DOHH2 (cell line): ENCODE measurements at regions not wholly inside any gene's neighbourhood (a gene's known extent, or its start where the extent isn't known, plus 50 kb on each side); places are given as distances from the start of the nearest gene placed in this dataset.
"Not testable (repeated sequence)": the region's sequence is repeated elsewhere in the genome, so short reads cannot be mapped to it uniquely, and the experiment has no call there.

Experiments used
- H3F3A ChIP-seq: fragments of 200-600 bp; sonication (generic), shearing (Covaris generic); 2 replicates; pipeline ENCODE4 v1.6.0; 2016; ENCODE audit warnings: antibody characterized with exemption, mild to moderate bottlenecking; ENCODE audit not compliant: control insufficient read depth, insufficient read depth
- H3K27ac ChIP-seq: fragments of 200-600 bp; sonication (generic); 2 replicates; pipeline ENCODE4 v1.5.1; 2014; ENCODE audit warnings: low read depth, mild to moderate bottlenecking, low read length, moderate library complexity
- H3K27me3 ChIP-seq: fragments of 200-600 bp; sonication (generic); 2 replicates; pipeline ENCODE4 v1.6.1; 2014; ENCODE audit warnings: mild to moderate bottlenecking, low read length, mixed read lengths; ENCODE audit not compliant: control insufficient read depth
- H3K36me3 ChIP-seq: fragments of 200-600 bp; sonication (generic); 2 replicates; pipeline ENCODE4 v1.6.1; 2014; ENCODE audit warnings: mild to moderate bottlenecking, low read length, moderate library complexity, mixed read lengths; ENCODE audit not compliant: control insufficient read depth
- H3K4me1 ChIP-seq: fragments of 200-600 bp; sonication (generic); 2 replicates; pipeline ENCODE4 v1.6.1; 2014; ENCODE audit warnings: mild to moderate bottlenecking, low read length, mixed read lengths; ENCODE audit not compliant: control insufficient read depth
- H3K4me2 ChIP-seq: fragments of 200-600 bp; sonication (generic); 2 replicates; pipeline ENCODE4 v1.6.0; 2014; ENCODE audit warnings: mild to moderate bottlenecking, low read length, moderate library complexity
- H3K4me3 ChIP-seq: fragments of 200-600 bp; sonication (generic); 2 replicates; pipeline ENCODE4 v1.5.1; 2014; ENCODE audit warnings: mild to moderate bottlenecking, low read length, mixed read lengths
- H3K79me2 ChIP-seq: fragments of 200-600 bp; sonication (generic); 2 replicates; pipeline ENCODE4 v1.6.1; 2014; ENCODE audit warnings: mild to moderate bottlenecking, low read length, mixed read lengths; ENCODE audit not compliant: control insufficient read depth
- H3K9me2 ChIP-seq: fragments of 200-600 bp; sonication (generic); replicated peaks from 2 replicates; pipeline ENCODE4 v1.6.1; 2014; ENCODE audit warnings: mild to moderate bottlenecking, low read length, mixed read lengths; ENCODE audit not compliant: control insufficient read depth
- H3K9me3 ChIP-seq: fragments of 200-600 bp; sonication (generic); 2 replicates; pipeline ENCODE4 v1.6.1; 2014; ENCODE audit warnings: antibody characterized with exemption, low read length, mixed read lengths; ENCODE audit not compliant: control insufficient read depth, insufficient read depth
- H4K20me1 ChIP-seq: fragments of 200-600 bp; sonication (generic); 2 replicates; pipeline ENCODE4 v1.6.0; 2014; ENCODE audit warnings: low read depth, mild to moderate bottlenecking, antibody characterized with exemption, low read length, moderate library complexity; ENCODE audit not compliant: control insufficient read depth, insufficient read depth
- EZH2phosphoT487 ChIP-seq: fragments of 200-600 bp; sonication (generic); IDR thresholded peaks from 2 replicates; pipeline ENCODE4 v1.6.1; 2017; ENCODE audit warnings: borderline replicate concordance, mild to moderate bottlenecking, antibody characterized with exemption, low read length, moderate library complexity, mixed read lengths
- TF ChIP-seq, protein P1 (sequence below): fragments of 200-600 bp; sonication (generic); IDR thresholded peaks from one replicate; pipeline ENCODE4 v1.5.1; 2014; ENCODE audit warnings: antibody characterized with exemption, mild to moderate bottlenecking, low read depth, low read length; ENCODE audit not compliant: poor library complexity, severe bottlenecking

DNA sequence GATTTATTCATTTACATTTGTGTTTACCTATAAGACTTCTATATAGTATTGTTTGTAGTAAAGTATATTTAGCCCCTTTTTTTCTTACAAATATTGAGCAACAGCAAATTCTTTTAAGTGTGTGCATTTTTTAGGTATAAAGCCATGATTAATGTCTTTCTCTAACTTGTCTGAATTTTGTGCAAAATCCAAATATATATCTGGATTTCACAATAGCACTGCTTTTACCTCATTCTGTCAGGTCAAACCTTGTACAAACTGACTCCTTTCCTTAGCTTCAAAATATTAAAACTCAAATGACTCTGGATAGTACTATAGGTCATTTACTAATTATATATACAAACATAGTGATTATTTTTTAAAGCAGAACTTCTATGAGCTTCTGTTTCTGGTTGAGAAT lies 563.0 kb upstream of the SPRY2 start:
- Histone ChIP-seq H3K4me2 (no peak overlapping the region), H4K20me1 (no peaks in the 10 kb centered on the region), H3K27me3 (no peaks in the 10 kb centered on the region)

DNA sequence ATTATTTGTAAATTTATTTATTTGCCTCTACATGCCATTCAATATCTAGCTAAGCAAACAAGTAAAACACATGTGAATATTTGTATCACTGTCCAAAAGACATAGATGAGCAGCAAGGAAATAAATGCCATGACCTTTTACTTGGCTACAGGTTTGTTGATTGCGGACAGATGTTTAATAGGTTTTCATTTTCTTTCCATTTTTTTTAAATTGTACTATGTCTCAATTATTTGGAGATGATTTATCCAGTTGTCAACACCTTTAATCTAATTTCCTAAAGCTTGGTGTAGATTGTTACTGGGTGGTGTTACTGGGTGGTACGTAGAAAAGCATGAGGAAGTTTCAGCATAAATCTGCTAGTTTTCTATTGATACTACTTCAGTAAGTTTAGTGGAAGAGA lies 560.6 kb upstream of the SPRY2 start:
- Histone ChIP-seq H3K27me3 (no peaks in the 10 kb centered on the region), H3K4me1 (no peaks in the 10 kb centered on the region), H3K79me2 (no peaks in the 10 kb centered on the region), H3F3A (no peaks in the 10 kb centered on the region), H3K9me3 (no peaks in the 10 kb centered on the region), H4K20me1 (no peaks in the 10 kb centered on the region), H3K4me3 (no peak overlapping the region), H3K27ac (no peak overlapping the region), H3K4me2 (no peak overlapping the region), H3K36me3 (no peaks in the 10 kb centered on the region), H3K9me2 (no peaks in the 10 kb centered on the region)
- TF ChIP-seq EZH2phosphoT487, result no peak
- TF ChIP-seq, protein P1, sequence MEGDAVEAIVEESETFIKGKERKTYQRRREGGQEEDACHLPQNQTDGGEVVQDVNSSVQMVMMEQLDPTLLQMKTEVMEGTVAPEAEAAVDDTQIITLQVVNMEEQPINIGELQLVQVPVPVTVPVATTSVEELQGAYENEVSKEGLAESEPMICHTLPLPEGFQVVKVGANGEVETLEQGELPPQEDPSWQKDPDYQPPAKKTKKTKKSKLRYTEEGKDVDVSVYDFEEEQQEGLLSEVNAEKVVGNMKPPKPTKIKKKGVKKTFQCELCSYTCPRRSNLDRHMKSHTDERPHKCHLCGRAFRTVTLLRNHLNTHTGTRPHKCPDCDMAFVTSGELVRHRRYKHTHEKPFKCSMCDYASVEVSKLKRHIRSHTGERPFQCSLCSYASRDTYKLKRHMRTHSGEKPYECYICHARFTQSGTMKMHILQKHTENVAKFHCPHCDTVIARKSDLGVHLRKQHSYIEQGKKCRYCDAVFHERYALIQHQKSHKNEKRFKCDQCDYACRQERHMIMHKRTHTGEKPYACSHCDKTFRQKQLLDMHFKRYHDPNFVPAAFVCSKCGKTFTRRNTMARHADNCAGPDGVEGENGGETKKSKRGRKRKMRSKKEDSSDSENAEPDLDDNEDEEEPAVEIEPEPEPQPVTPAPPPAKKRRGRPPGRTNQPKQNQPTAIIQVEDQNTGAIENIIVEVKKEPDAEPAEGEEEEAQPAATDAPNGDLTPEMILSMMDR, result no peak

More for the DNA sequence above, 563.0 kb upstream of the SPRY2 start:
- no peaks in the 10 kb centered on the region for H3F3A ChIP-seq
- H3K79me2 ChIP-seq, result no peaks in the 10 kb centered on the region
- H3K9me2 ChIP-seq, result no peaks in the 10 kb centered on the region
- H3K27ac ChIP-seq, result no peak overlapping the region
- H3K4me3 ChIP-seq, result no peak overlapping the region
- H3K4me1 ChIP-seq, result no peaks in the 10 kb centered on the region
- H3K36me3 ChIP-seq, result no peaks in the 10 kb centered on the region
- no peaks in the 10 kb centered on the region for H3K9me3 ChIP-seq
- no peak for TF ChIP-seq EZH2phosphoT487
- TF ChIP-seq, protein P1, result no peak

DNA sequence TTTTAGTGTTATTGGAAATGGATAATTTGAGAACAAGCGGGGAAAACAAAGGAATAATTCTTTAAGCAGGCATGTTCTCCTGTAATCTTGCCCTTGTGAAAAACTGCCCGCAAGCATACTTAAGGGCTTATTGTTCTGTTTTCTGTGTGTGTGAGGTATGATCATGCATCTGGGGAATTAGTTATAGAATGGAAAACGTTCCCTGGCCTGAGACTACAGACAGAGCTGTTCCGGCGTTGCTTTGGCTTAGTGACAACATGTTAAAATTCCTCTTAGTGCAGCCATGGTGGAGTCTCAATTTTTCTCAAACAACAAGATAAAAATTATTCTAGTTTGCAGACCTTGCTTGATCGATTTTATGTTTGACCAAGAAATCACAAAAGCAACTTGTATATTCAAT lies 560.2 kb upstream of the SPRY2 start:
- Histone ChIP-seq H3K4me1 (no peaks in the 10 kb centered on the region), H3K27me3 (no peaks in the 10 kb centered on the region), H3K9me3 (no peaks in the 10 kb centered on the region), H3K4me2 (no peak overlapping the region), H3K9me2 (no peaks in the 10 kb centered on the region), H3K79me2 (no peaks in the 10 kb centered on the region), H3K27ac (no peak overlapping the region), H3K36me3 (no peaks in the 10 kb centered on the region), H3F3A (no peaks in the 10 kb centered on the region), H4K20me1 (no peaks in the 10 kb centered on the region), H3K4me3 (no peak overlapping the region)
- no peak for TF ChIP-seq EZH2phosphoT487
- TF ChIP-seq, protein P1, result no peak

DNA sequence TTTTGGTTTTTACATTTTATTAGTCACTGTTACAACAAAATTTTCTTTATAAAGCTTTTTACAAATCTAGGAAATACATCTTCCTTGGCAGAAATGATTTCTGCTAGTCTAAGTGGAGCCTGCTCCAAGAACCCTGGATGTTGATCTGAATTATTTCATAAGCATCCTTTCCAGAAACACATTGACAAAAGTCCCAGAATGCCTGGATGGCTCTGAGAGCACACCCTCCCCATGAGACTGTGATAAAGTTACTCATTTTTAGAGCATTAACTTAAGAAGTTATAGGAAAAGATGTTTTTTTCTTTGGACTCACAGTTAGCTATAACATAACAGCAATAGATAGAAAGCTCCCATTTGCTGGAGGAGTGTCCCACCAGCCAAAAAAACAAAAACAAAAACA lies 559.6 kb upstream of the SPRY2 start:
- Histone ChIP-seq H3K9me2 (no peaks in the 10 kb centered on the region), H3K79me2 (no peaks in the 10 kb centered on the region), H3K27ac (no peak overlapping the region), H3K9me3 (no peaks in the 10 kb centered on the region), H4K20me1 (no peaks in the 10 kb centered on the region), H3K4me1 (no peaks in the 10 kb centered on the region), H3K4me2 (no peak overlapping the region), H3K27me3 (no peaks in the 10 kb centered on the region), H3K36me3 (no peaks in the 10 kb centered on the region), H3K4me3 (no peak overlapping the region), H3F3A (no peaks in the 10 kb centered on the region)
- TF ChIP-seq, protein P1, result no peak
- TF ChIP-seq EZH2phosphoT487, result no peak

DNA sequence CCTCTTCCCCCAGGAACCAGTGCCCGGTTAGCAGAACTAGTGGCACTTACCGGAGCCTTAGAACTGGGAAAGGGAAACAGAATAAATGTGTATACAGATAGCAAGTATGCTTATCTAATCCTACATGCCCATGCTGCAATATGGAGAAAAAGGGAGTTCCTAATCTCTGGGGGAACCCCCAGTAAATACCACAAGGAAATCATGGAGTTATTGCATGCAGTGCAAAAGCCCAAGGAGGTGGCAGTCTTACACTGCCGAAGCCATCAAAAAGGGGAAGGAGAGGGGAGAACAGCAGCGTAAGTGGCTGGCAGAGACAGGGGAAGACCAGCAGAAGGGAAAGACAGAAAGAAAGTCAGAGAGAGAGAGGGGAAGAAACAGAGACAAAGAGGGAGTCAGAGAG lies 556.7 kb upstream of the SPRY2 start:
- H3K9me3 ChIP-seq, H3F3A ChIP-seq, H3K4me2 ChIP-seq, H3K9me2 ChIP-seq, H3K27ac ChIP-seq, H3K4me1 ChIP-seq, H3K27me3 ChIP-seq, H4K20me1 ChIP-seq, H3K4me3 ChIP-seq, H3K79me2 ChIP-seq, H3K36me3 ChIP-seq: not testable (repeated sequence)
